ENCODE measurements at regions not wholly inside any gene's neighbourhood (a gene's known extent, or its start where the extent isn't known, plus 50 kb on each side); places are given as distances from the start of the nearest gene placed in this dataset.

DNA sequence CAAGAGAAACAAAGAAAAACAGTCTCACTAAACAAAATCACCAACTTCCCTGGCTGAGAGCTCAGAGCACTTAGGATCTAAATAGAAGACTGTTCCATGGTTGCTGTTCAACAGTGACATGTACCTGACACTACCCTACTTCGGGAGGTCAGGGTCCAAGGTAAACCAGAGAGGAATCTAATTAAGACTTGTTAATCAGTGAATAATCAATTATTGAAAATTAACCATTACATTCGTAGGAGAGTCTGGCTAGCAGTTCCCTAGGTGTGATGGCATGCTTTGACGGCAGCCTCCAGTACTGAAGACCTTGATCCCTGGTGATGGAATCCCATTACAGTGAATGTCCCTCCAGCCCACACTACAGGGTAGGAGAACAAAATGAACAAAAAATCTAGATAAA is 154.0 kb upstream of the AFDN start:
- WGBS, 3 donors = 94 to 98% (median 96%) methylated on average over 3 of the region's 3 CpGs
- TF ChIP-seq, protein P1, sequence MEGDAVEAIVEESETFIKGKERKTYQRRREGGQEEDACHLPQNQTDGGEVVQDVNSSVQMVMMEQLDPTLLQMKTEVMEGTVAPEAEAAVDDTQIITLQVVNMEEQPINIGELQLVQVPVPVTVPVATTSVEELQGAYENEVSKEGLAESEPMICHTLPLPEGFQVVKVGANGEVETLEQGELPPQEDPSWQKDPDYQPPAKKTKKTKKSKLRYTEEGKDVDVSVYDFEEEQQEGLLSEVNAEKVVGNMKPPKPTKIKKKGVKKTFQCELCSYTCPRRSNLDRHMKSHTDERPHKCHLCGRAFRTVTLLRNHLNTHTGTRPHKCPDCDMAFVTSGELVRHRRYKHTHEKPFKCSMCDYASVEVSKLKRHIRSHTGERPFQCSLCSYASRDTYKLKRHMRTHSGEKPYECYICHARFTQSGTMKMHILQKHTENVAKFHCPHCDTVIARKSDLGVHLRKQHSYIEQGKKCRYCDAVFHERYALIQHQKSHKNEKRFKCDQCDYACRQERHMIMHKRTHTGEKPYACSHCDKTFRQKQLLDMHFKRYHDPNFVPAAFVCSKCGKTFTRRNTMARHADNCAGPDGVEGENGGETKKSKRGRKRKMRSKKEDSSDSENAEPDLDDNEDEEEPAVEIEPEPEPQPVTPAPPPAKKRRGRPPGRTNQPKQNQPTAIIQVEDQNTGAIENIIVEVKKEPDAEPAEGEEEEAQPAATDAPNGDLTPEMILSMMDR (IDR thresholded peaks at IDR 0.05) = no peak
- Histone ChIP-seq H3K4me1 (no peaks in the 10 kb centered on the region), H3K36me3 (ENCODE audit: insufficient read depth in 1 of 2, low read depth in 1 of 2) (no peaks in the 10 kb centered on the region), H3K27ac (no peak overlapping the region), H3K27me3 (ENCODE audit: insufficient read depth in 3 of 3, low read length in 2 of 3) (peaks cover 0 to 5% (median 0%) of the 10 kb centered on the region in 3 donors), H3K9me3 (no peaks in the 10 kb centered on the region), H3K4me3 (no peak overlapping the region)
- DNase-seq (no peak), ATAC-seq (no peak)
- intact Hi-C loops (cut with DNase I) = no loop called here

DNA sequence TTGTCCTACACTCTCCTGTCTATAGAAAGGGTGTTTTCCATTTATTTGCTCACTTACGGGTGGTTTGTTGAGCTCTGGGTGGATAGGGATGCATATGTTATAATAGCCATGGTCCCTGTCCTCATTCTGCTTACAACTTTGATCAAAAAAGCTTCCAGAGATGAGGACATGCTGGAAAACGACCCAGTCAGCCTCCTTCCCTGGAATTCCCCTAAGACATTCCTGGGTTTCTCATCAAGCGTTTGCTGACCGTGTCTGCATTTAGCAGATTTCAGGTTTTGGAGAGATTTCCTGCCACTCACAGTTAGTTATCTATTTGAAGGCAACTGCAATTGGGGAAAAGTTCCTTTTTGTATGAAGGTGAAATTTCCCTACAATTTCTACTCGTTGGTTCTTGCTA is 152.8 kb upstream of the AFDN start:
- H3K36me3 ChIP-seq (ENCODE audit: insufficient read depth in 1 of 2, low read depth in 1 of 2) = no peaks in the 10 kb centered on the region
- no peaks in the 10 kb centered on the region for H3K9me3 ChIP-seq
- DNase-seq (no peak), ATAC-seq (no peak)
- H3K27me3 ChIP-seq (ENCODE audit: insufficient read depth in 3 of 3, low read length in 2 of 3) = peaks cover 0 to 5% (median 0%) of the 10 kb centered on the region in 3 donors
- intact Hi-C loops (cut with DNase I) = no loop called here
- H3K4me1 ChIP-seq = peaks cover 4% of the 10 kb centered on the region
- TF ChIP-seq, protein P1 (IDR thresholded peaks at IDR 0.05) = no peak
- H3K4me3 ChIP-seq = no peak overlapping the region
- H3K27ac ChIP-seq = no peak overlapping the region
- 63 to 66% (median 65%) methylated on average over 5 of the region's 5 CpGs for WGBS, 3 donors

DNA sequence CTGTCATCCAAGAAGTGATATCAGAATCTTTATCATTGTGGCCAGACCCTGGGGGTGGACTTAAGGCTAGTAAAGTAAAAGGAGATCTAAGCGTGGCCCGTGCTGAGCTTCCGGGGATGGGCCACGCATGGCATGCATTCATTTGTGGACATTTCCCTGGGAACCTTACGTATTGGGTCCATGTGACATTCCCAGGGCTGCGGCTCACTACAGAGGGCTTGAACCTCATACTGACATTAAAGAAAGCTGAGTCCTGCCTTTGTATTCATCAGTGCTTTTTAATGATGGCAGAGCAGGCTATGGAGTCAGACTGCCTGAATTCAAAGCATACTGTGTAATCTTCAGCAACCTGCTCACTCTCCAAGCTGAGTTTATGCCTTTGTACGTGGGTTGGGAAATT is 152.2 kb upstream of the AFDN start:
- Histone ChIP-seq H3K9me3 (no peaks in the 10 kb centered on the region), H3K4me1 (peaks cover 4% of the 10 kb centered on the region), H3K4me3 (no peak overlapping the region), H3K27me3 (ENCODE audit: insufficient read depth in 3 of 3, low read length in 2 of 3) (peaks cover 0 to 5% (median 0%) of the 10 kb centered on the region in 3 donors), H3K27ac (no peak overlapping the region), H3K36me3 (ENCODE audit: insufficient read depth in 1 of 2, low read depth in 1 of 2) (no peaks in the 10 kb centered on the region)
- DNase-seq (no peak), ATAC-seq (no peak)
- 83 to 95% (median 85%) methylated on average over 7 of the region's 7 CpGs for WGBS, 3 donors
- intact Hi-C loops (cut with DNase I) = no loop called here
- TF ChIP-seq, protein P1 (IDR thresholded peaks at IDR 0.05) = no peak

DNA sequence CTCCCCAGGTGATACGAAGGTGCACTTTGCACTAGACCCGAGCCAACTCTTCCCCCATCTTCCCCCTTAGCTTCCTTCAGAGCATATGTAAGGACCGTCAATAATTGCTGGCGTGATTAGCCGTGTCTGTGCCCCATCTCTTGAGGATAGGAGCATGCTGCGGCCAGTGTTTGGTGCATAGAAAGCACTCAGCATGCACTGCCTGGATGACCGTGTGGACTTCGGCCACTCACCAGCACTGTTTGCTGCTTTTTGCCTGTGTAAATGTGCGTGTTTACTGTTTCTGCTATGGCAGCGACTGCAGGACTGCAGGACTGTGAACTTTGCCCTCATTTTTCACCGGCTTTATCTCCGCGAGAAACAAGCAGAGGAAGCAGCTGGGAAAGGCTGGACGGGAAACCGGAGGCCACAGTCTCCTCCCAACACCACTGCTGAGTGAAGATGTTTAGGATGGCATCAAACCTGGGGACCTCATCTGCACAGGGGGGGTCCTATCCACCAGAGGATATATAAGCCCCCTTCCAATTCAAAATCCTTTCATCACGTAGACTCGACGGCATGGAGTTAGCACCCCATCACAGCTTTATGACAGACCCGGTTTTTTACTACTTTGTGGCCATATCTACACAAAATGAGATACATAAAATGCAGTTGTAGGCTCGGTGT is 150.6 kb upstream of the AFDN start:
- intact Hi-C loops (cut with DNase I) = no loop called here
- H3K4me3 ChIP-seq = no peak overlapping the region
- no peak overlapping the region for H3K27ac ChIP-seq
- peak in 3 of 4 donors; percentile 5 to 33 (median 32) for ATAC-seq
- H3K27me3 ChIP-seq (ENCODE audit: insufficient read depth in 3 of 3, low read length in 2 of 3) = peaks cover 0 to 5% (median 0%) of the 10 kb centered on the region in 3 donors
- no peaks in the 10 kb centered on the region for H3K9me3 ChIP-seq
- TF ChIP-seq, protein P1 (IDR thresholded peaks at IDR 0.05) = no peak
- peaks cover 4% of the 10 kb centered on the region for H3K4me1 ChIP-seq
- 49 to 55% (median 50%) methylated on average over 20 of the region's 20 CpGs for WGBS, 3 donors
- H3K36me3 ChIP-seq (ENCODE audit: insufficient read depth in 1 of 2, low read depth in 1 of 2) = no peaks in the 10 kb centered on the region
- DNase-seq = no peak
